T-helper 1 cell treated with Interleukin-12 subunit alpha and Interleukin-12 subunit beta and Interleukin-4 antibody, amounts not matched to agents 30 ng/mL and 1 ng/mL, for 36 hours (primary cell): ENCODE measurements at regions not wholly inside any gene's neighbourhood (a gene's known extent, or its start where the extent isn't known, plus 50 kb on each side); places are given as distances from the start of the nearest gene placed in this dataset.

Experiments
- intact Hi-C: fragments of 100-400 bp; cut with micrococcal nuclease; formaldehyde crosslinking; loops from one replicate; pipeline ENCODE4 v1.15.1; 2024

- intact Hi-C loops: no loop called here
Measured at GRCh38 chr2:14905571-14905970, 273.1 kb downstream of the LRATD1 start.

DNA sequence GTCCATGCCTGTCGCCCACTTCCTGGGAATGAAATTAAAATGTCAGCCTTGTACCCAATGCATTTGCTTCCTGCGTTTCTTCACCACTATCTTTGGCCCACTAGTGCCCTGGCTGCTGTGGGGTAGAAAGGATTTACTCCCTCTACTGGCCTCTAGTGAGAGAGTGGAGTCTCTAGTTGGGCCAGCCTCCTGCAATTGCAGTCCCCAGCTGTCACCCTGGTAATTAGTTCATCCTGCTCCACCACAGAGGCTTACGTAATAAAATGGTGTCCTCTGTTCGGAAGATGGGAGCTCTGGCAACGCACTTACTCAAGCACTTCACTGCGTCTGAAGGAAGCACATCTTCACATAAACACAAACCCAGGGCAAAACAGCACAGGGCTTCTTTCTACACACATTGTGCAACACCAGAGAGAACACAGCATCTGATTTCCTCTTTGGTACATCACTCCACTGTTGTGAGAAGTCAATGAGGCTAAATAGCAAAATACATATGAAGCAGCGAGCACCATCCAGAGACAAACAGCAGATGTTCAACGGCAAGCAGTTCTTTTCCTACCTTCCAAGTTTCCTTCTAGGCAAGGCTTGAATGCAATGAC lies 274.6 kb downstream of the LRATD1 start:
- intact Hi-C loops: no loop called here

DNA sequence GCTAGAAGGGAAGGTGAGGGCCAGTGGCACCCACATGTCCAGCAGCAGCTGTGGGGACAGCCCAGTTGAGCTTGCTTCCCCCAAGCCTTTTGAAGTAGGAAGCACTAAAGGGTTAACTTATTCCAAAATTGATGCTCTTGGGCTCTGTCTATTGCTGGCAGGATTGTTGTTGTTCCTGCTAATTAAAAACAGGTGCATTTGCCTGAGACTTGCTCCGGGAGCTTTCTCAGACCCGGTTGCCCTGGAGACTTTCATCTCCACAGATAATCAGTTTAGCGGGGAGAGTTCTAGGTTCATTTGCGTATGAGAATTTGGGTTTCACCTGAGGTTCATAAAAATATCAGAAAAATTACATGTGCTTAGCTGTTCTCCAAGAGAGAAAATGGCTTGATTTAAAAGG lies 277.3 kb downstream of the LRATD1 start:
- intact Hi-C loops: no loop called here

- intact Hi-C loops: no loop called here
Measured at GRCh38 chr2:14910654-14911053, 278.1 kb downstream of the LRATD1 start.

DNA sequence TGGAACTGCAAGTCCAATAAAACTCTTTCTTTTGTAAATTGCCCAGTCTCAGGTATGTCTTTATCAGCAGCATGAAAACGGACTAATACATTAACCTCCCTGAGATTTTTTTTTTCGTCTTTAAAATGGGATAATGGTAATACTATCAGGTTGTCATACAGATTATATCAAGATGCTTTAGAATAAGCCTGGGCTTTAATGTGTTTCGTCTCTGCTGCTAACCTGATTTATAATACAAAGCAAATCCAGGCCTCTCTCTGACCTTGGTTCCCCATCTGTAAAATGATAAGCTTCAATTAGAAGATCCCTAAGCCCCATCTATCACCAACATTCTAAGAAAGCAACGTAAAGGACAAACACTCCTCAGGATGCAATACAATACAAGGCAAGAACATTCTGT lies 283.5 kb downstream of the LRATD1 start:
- intact Hi-C loops: no loop called here

DNA sequence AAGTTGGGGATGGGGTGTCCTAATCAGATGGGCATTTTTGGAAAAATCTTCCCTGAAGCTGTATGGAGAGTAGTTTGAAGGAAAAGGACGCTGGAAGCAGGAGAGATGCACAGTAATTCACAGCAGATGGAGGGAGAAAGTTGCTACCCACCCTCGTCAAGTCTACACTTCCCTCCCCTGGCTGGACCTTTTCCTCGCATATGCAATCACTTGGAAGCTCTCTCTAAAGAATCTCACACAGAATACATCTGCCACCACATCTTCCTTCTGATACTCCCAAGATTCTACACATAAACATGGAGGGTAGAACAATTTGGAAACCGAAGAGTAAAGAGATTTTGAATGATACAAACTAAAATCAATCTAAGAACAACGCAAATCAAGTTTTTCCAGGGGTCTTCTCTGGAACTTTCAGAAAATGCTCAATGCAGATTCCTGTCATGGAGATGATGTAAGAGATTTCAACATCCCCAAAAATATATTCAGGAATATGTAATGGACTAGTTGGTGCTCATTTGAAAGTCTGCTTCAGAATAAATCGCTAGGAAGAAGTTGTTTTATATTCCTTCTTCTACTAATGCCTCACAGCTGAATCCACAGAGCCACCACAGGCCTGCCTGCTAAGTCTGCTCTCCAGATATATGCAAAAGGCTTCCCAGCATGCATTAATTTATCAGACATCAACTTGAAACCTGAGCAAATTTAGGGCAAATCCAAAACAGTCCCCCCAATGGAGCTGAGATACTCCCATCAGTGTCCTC lies 291.5 kb downstream of the LRATD1 start:
- intact Hi-C loops: no loop called here

DNA sequence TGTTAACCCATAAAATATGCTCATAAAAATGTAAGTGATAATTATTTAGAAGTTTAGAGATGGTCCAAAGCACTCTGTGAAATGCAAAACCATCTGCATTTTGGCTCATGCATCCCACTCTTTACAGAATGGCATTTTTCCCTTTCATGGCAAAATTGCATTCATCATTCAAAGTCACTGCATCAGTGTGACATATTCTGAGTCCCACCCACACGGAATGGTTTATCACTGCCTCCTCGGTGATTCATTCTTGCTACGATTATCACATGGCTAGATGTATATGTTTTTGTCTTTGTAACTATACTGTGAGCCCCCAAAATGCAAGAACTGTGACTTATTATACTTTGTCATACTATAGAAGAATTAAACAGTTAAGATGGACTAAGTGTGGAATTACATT lies 293.0 kb downstream of the LRATD1 start:
- intact Hi-C loops: no loop called here

- intact Hi-C loops: no loop called here
Measured at GRCh38 chr2:14927021-14927564, 294.6 kb downstream of the LRATD1 start.

GRCh38 chr2:14928056-14928455 lies 295.5 kb downstream of the LRATD1 start:
- intact Hi-C loops: no loop called here

DNA sequence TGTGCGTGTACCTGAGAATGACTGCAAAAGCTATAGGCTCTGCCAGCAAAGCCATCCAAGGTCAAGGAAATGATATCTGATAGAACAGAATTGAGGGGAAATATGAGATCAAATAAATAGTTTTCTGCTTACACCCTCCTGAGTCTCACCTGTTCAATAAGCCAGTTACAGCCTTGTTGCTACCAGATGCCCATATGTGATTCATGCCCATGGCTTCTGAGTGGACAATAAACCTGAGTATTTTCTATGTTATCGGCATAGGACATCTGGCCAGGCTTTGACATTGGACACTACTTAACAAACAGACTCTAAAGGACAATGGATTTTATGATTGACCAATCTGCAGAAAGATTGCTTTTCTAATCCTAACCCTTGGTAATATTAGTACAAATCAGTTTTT lies 297.9 kb downstream of the LRATD1 start:
- intact Hi-C loops: no loop called here

DNA sequence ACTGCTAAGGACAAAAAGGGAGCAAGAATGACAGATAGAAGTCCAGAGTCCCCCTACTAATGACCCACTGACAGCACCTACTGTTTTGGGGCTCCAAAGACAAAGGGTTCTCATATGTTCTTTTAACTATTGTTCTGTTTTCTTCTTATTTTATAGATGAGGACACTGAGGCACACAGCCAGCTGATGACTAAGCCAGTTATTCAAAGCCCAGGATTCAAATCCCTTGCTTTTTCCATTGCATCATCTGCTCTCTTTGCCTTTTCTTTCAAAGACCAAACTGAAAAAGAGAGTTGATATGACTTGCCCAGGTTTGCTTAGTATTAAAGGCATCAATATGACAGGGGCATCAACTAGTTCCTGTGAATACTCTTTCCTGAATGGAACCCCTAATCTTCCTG lies 299.8 kb downstream of the LRATD1 start:
- intact Hi-C loops: no loop called here

GRCh38 chr2:14933753-14934152 lies 301.2 kb downstream of the LRATD1 start:
- intact Hi-C loops: no loop called here

GRCh38 chr2:14936426-14936825 lies 303.9 kb downstream of the LRATD1 start:
- intact Hi-C loops: no loop called here

DNA sequence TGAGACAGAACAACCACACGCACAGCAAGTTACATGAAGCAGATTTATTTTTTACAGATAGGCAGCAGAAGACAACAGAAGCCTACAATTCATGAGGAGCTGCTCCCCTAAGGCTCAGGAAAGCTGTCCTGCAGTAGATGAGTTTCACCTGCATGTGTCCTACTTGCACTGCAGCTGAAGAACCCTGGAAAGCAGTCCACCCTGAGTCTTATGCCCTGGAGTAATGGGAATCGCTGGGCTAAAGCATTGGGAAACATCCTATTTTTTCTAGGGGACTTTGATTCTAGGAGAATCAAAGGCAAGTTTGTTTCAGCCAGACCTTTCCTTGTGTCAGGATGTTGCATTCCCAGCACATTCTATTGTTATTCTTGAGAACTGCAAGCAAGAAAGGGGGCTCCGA lies 304.8 kb downstream of the LRATD1 start:
- intact Hi-C loops: no loop called here

DNA sequence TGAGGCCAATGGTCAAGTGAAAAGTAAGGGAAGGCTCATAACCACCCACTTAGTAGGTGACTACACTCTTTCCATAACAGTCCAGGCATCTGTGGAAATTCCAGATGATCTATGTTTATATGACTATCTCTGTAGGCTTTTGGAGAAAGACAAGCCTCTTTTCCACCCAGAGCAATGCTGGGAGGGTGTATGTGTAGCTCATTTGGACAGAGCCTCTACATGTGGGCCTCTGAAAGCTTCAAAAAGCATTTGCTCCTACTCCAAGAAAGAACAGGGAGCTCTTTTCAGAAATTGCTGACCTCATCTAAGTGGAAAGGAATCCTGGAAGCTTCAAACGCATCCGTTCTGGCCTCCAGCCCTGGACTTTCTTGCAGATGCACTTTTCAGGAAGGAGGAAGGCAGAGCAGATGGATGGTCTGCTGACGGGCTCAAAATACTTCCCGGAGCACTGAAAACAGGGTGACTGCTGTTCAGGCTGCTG lies 308.7 kb downstream of the LRATD1 start:
- intact Hi-C loops: no loop called here

GRCh38 chr2:14942987-14943386 lies 310.5 kb downstream of the LRATD1 start:
- intact Hi-C loops: no loop called here

DNA sequence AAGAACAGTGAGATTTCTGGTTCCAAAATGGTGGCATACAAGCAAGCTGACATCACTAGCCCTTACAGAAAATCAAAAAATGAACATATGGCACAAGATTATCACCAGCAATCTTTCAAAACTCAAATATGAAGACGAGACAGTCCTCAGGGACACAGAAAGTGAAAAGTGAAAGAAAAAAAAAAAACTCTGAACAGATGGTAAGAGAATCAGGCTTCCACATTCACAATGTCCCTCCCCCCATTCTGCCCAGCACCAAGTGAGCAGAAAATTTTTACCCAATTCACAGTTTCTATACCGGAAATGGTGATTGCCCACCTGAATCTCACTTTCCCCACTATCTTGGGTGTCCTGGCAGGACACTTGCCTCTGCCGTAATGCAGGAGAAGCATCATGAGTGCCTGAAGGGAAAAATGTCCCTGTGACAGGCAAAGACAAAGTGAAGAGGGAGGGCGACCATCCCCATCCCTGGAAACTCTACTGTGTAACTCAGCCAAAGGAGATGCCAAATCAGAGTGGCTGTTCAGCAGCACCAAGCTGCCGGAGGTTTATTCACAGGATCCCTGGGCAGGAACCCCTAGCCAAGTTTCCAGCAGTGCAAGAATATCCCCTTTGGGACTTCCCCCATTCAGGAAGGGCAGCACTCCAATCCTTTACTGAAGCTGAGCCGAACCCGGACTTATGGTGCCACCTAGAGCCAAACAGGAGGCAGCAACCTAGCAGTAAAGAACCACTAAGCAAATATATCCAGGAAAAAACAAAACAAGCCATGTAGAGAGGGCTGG lies 312.2 kb downstream of the LRATD1 start:
- intact Hi-C loops: no loop called here

DNA sequence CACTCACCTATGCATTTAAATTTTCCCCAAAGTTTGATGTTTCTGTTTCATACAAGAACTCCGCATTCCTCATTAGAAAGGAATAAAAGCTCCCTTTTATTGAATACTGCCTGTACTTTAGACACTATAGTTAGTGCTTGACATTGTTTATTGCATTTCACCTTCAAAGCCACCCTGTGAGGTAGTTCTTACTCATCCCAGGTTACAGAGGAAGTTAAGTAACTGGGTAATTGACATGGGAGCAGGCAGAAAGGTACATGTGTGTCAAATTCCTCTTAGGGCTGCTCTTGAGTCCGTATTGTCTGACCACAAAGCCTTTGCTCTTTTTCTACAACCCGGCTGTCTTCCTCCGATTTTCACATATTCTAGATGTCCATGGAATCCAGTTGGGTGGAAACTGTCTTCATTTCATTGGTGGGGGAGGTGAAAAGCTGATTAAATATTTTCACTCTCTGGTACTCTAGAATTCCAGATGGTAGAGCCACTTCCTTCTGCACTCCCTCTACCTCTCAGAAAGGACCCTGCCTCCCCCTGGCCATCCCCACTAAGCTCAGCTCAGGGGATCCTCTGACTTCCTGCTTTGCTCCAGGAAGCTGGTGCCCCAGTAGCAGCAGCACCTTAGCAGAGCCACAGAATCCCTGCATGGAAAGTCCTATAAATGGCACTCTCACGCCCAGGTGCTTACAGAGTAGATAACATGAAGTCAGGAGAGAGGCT lies 319.2 kb downstream of the LRATD1 start:
- intact Hi-C loops: no loop called here

GRCh38 chr2:14952400-14952963 lies 320.0 kb downstream of the LRATD1 start:
- intact Hi-C loops: no loop called here

- intact Hi-C loops: no loop called here
Measured at GRCh38 chr2:14960686-14961324, 328.3 kb downstream of the LRATD1 start.

DNA sequence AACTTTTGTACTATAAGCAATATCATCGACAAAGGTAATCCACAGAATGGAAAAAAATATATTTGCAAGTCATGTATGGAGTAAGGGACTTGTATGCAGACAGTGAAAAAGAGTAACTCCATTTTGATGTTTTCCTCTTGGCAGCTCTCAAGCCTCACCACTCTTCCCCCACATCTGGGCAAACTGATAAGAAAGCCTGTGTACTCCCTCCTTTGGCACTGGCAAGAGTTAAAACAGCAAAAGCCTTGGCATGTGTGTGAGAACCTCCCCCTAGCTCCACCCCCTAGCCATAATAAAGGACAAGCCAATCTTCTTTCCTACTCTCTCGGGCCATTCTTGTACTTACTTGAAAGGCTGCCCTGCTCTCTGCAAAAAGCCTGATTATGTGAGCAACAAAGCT lies 335.2 kb downstream of the LRATD1 start:
- intact Hi-C loops: no loop called here
